Adrenal gland (tissue), 5 donors: ENCODE measurements at regions not wholly inside any gene's neighbourhood (a gene's known extent, or its start where the extent isn't known, plus 50 kb on each side); places are given as distances from the start of the nearest gene placed in this dataset.

Experiments
- POLR2A ChIP-seq, 2 donors: fragments of 450-650 bp; IDR thresholded peaks; one replicate each; pipeline ENCODE4 v1.6.1; 2017; ENCODE audit warnings: antibody characterized with exemption in 2 of 2, mild to moderate bottlenecking in 2 of 2, moderate library complexity in 1 of 2
- TF ChIP-seq, protein P1 (sequence below), 6 experiments: fragments of 450-650 bp in 4 of 6; fragments of 200-600 bp in 2 of 6; sonication (generic) in 1 of 6; IDR thresholded peaks; 1 replicate in 5 of 6; 2 replicates in 1 of 6; pipeline versions ENCODE4 v1.5.1 to v1.8.0; 2016 to 2021; ENCODE audit warnings: antibody characterized with exemption in 6 of 6, mild to moderate bottlenecking in 2 of 6, moderate library complexity in 1 of 6
- donor health status: DM: no; HTN: no; CAD: no.

DNA sequence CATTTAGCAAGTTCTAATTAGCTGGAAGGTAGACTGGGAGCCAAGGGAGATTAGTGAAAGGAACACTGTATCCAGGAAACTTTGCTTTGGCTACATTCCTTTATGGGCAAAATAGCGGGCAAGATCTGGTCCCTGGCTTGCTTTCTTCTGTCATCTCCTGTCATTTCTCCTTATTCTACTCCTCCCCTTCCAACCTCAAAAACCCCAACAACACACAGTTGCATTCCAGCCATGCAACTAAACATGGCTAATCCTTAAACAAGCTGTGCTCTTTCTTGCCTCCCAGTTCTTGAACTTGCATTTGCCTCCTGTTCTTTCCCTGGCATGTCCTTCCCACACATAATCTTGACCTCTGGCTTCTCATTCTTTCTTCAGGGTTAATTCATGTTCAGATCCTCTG lies 59.5 kb upstream of the CDCA7L start:
- TF ChIP-seq, protein P1, sequence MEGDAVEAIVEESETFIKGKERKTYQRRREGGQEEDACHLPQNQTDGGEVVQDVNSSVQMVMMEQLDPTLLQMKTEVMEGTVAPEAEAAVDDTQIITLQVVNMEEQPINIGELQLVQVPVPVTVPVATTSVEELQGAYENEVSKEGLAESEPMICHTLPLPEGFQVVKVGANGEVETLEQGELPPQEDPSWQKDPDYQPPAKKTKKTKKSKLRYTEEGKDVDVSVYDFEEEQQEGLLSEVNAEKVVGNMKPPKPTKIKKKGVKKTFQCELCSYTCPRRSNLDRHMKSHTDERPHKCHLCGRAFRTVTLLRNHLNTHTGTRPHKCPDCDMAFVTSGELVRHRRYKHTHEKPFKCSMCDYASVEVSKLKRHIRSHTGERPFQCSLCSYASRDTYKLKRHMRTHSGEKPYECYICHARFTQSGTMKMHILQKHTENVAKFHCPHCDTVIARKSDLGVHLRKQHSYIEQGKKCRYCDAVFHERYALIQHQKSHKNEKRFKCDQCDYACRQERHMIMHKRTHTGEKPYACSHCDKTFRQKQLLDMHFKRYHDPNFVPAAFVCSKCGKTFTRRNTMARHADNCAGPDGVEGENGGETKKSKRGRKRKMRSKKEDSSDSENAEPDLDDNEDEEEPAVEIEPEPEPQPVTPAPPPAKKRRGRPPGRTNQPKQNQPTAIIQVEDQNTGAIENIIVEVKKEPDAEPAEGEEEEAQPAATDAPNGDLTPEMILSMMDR (IDR thresholded peaks at IDR 0.05) = no peak
- TF ChIP-seq POLR2A (IDR thresholded peaks at IDR 0.05) = no peak
